SK-N-SH (cell line): ENCODE measurements at regions not wholly inside any gene's neighbourhood (a gene's known extent, or its start where the extent isn't known, plus 50 kb on each side); places are given as distances from the start of the nearest gene placed in this dataset.

Experiments
- CTCF ChIA-PET: fragments of 300-600, 350-600 bp; formaldehyde crosslinking; extraction: SDS; loops from one replicate; lab custom pipeline; 2021; lab: Yijun Ruan, JAX
- POLR2A ChIA-PET: fragments of 350-600 bp; sonication (Branson Sonifier 250); formaldehyde crosslinking; extraction: SDS; loops from one replicate; lab custom pipeline; 2020; ENCODE audit warnings: antibody characterized with exemption, inconsistent platforms; lab: Yijun Ruan, JAX
- DNase-seq: peaks from one replicate; pipeline ENCODE4 v3.0.0; 2012
- H2AFZ ChIP-seq: fragments of 200-600 bp; sonication (generic); 2 replicates; pipeline ENCODE4 v1.8.1; 2016; ENCODE audit warnings: antibody characterized with exemption, mild to moderate bottlenecking, low read depth
- H3F3A ChIP-seq: fragments of 200-600 bp; sonication (generic); replicated peaks from 2 replicates; pipeline ENCODE3; 2016; ENCODE audit warnings: antibody characterized with exemption, mild to moderate bottlenecking; ENCODE audit not compliant: insufficient read depth
- H3K27ac ChIP-seq, 2 experiments: fragments of 200-500 bp in 1 of 2; fragments of 200-600 bp in 1 of 2; sonication (Bioruptor generic) in 1 of 2; sonication (generic), shearing (Covaris generic) in 1 of 2; 2 replicates each; pipeline versions ENCODE4 v1.5.1 to v1.6.1; 2014 to 2016; ENCODE audit warnings: low read depth in 2 of 2, inconsistent platforms in 1 of 2, low read length in 1 of 2, mild to moderate bottlenecking in 1 of 2, mixed read lengths in 1 of 2
- H3K27me3 ChIP-seq: fragments of 200-600 bp; sonication (generic), shearing (Covaris generic); 2 replicates; pipeline ENCODE4 v1.6.1; 2016; ENCODE audit warnings: mixed run types; ENCODE audit not compliant: insufficient read depth
- H3K36me3 ChIP-seq, 2 experiments: fragments of 200-500 bp in 1 of 2; fragments of 200-600 bp in 1 of 2; sonication (Bioruptor generic) in 1 of 2; sonication (generic) in 1 of 2; replicated peaks in 1 of 2; 2 replicates each; pipeline versions ENCODE3 to v1.5.1; 2014 to 2016; ENCODE audit warnings: low read length in 1 of 2, mild to moderate bottlenecking in 1 of 2; ENCODE audit not compliant: insufficient read depth in 2 of 2, control insufficient read depth in 1 of 2
- H3K4me1 ChIP-seq, 2 experiments: fragments of 200-500 bp in 1 of 2; fragments of 200-600 bp in 1 of 2; sonication (Bioruptor generic) in 1 of 2; sonication (generic), shearing (Covaris generic) in 1 of 2; 2 replicates each; pipeline versions ENCODE4 v1.5.1 to v1.6.1; 2014 to 2016; ENCODE audit warnings: low read depth in 1 of 2, low read length in 1 of 2, mixed run types in 1 of 2; ENCODE audit not compliant: insufficient read depth in 2 of 2, control insufficient read depth in 1 of 2
- H3K4me2 ChIP-seq: fragments of 200-600 bp; sonication (generic), shearing (Covaris generic); 2 replicates; pipeline ENCODE4 v1.6.1; 2017; ENCODE audit warnings: mixed run types
- H3K4me3 ChIP-seq, 2 experiments: fragments of 200-500 bp in 1 of 2; fragments of 200-600 bp in 1 of 2; sonication (Bioruptor generic) in 1 of 2; sonication (generic), shearing (Covaris generic) in 1 of 2; 2 replicates each; pipeline versions ENCODE4 v1.5.1 to v1.8.1; 2014 to 2016; ENCODE audit warnings: low read depth in 2 of 2, inconsistent platforms in 1 of 2, low read length in 1 of 2, mild to moderate bottlenecking in 1 of 2, mixed read lengths in 1 of 2, moderate library complexity in 1 of 2
- H3K79me2 ChIP-seq: fragments of 200-600 bp; sonication (generic); 2 replicates; pipeline ENCODE4 v1.8.1; 2017; ENCODE audit warnings: mild to moderate bottlenecking; ENCODE audit not compliant: insufficient read depth
- H3K9ac ChIP-seq: fragments of 200-600 bp; sonication (generic); 2 replicates; pipeline ENCODE4 v1.6.1; 2017; ENCODE audit warnings: mixed run types
- H3K9me2 ChIP-seq: fragments of 200-600 bp; sonication (generic); 2 replicates; pipeline ENCODE4 v1.6.1; 2017; ENCODE audit warnings: mixed run types
- H3K9me3 ChIP-seq: fragments of 200-600 bp; sonication (generic); 2 replicates; pipeline ENCODE4 v1.6.1; 2017; ENCODE audit warnings: mixed run types, mild to moderate bottlenecking, moderate library complexity
- H4K20me1 ChIP-seq: fragments of 200-600 bp; sonication (generic); 2 replicates; pipeline ENCODE4 v1.6.1; 2017; ENCODE audit warnings: mild to moderate bottlenecking, mixed run types; ENCODE audit not compliant: insufficient read depth
- EZH2phosphoT487 ChIP-seq: fragments of 200-600 bp; sonication (generic); IDR thresholded peaks from 2 replicates; pipeline ENCODE4 v1.6.1; 2017; ENCODE audit warnings: low read depth, mixed run types, mild to moderate bottlenecking, antibody characterized with exemption, moderate library complexity, borderline replicate concordance
- MAX ChIP-seq: IDR thresholded peaks from 2 replicates; pipeline ENCODE4 v1.4.0; 2012; ENCODE audit warnings: low read depth
- MXI1 ChIP-seq: IDR thresholded peaks from 2 replicates; pipeline ENCODE4 v1.6.1; 2012; ENCODE audit warnings: mild to moderate bottlenecking, low read depth, low read length, improper control_type of control experiment
- PBX3 ChIP-seq: IDR thresholded peaks from 2 replicates; pipeline ENCODE4; 2012
- SMC3 ChIP-seq: IDR thresholded peaks from 2 replicates; pipeline ENCODE4 v1.6.1; 2012; ENCODE audit warnings: low read depth, low read length, improper control_type of control experiment
- TCF12 ChIP-seq: IDR thresholded peaks from 2 replicates; pipeline ENCODE4 v1.4.0; 2012
- TEAD4 ChIP-seq: IDR thresholded peaks from 2 replicates; pipeline ENCODE4 v1.4.0; 2012; ENCODE audit warnings: mild to moderate bottlenecking, borderline replicate concordance; ENCODE audit not compliant: insufficient read depth
- whole genome bisulfite sequencing: methylation state at CpG from one replicate; pipeline ENCODE4 v1.1.6; 2017; ENCODE audit warnings: low lambda C conversion rate; 5-methylcytosine and 5-hydroxymethylcytosine counted together
- TF ChIP-seq, protein P1 (sequence below): IDR thresholded peaks from 2 replicates; pipeline ENCODE4 v1.4.0; 2012; ENCODE audit warnings: low read depth, borderline replicate concordance
- TF ChIP-seq, protein P2 (sequence below): IDR thresholded peaks from 2 replicates; pipeline ENCODE4 v1.4.0; 2012; ENCODE audit warnings: low read depth, borderline replicate concordance
- TF ChIP-seq, protein P3 (sequence below): fragments of 200-600 bp; sonication (generic); IDR thresholded peaks from 2 replicates; pipeline ENCODE4 v1.6.1; 2017; ENCODE audit warnings: antibody characterized with exemption, mild to moderate bottlenecking, moderate library complexity
- TF ChIP-seq, protein P4 (sequence below): IDR thresholded peaks from 2 replicates; pipeline ENCODE4 v1.6.1; 2012; ENCODE audit warnings: mild to moderate bottlenecking, low read depth, low read length, moderate library complexity

GRCh38 chr15:59862191-59863155, 141.6 kb upstream of the FOXB1 start:
- DNase-seq, result no peak

GRCh38 chr15:59847968-59848367, 156.1 kb upstream of the FOXB1 start:
- DNase-seq, result no peak
- H3K9ac ChIP-seq, result no peak overlapping the region
- H3K9me3 ChIP-seq, result no peaks in the 10 kb centered on the region
- no peak overlapping the region for H3K4me3 ChIP-seq
- no peaks in the 10 kb centered on the region for H3K36me3 ChIP-seq
- peaks cover 4% of the 10 kb centered on the region; the same call in 1 of the 2 replicates for H3K27me3 ChIP-seq
- H2AFZ ChIP-seq, result no peak overlapping the region
- no peaks in the 10 kb centered on the region for H3K79me2 ChIP-seq
- POLR2A ChIA-PET, result no interaction called here
- no peak overlapping the region for H3K4me2 ChIP-seq
- H3K4me1 ChIP-seq, result no peaks in the 10 kb centered on the region
- WGBS, result 33% methylated on average over 3 of the region's 3 CpGs
- no peak overlapping the region for H3K27ac ChIP-seq
- CTCF ChIA-PET, result interaction anchor here (1.3 kb wide), 1 partner anchor 14 kb away, joined by 4 read pairs; no protein-coding TSS in a partner anchor
- H4K20me1 ChIP-seq, result no peaks in the 10 kb centered on the region
- H3K9me2 ChIP-seq, result no peaks in the 10 kb centered on the region
- H3F3A ChIP-seq, result no peaks in the 10 kb centered on the region
- no peak for TF ChIP-seq MAX
- TF ChIP-seq MXI1, result no peak
- TF ChIP-seq TCF12, result no peak
- TF ChIP-seq, protein P1, sequence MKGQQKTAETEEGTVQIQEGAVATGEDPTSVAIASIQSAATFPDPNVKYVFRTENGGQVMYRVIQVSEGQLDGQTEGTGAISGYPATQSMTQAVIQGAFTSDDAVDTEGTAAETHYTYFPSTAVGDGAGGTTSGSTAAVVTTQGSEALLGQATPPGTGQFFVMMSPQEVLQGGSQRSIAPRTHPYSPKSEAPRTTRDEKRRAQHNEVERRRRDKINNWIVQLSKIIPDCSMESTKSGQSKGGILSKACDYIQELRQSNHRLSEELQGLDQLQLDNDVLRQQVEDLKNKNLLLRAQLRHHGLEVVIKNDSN, result no peak
- no peak for TF ChIP-seq EZH2phosphoT487
- TF ChIP-seq, protein P2, sequence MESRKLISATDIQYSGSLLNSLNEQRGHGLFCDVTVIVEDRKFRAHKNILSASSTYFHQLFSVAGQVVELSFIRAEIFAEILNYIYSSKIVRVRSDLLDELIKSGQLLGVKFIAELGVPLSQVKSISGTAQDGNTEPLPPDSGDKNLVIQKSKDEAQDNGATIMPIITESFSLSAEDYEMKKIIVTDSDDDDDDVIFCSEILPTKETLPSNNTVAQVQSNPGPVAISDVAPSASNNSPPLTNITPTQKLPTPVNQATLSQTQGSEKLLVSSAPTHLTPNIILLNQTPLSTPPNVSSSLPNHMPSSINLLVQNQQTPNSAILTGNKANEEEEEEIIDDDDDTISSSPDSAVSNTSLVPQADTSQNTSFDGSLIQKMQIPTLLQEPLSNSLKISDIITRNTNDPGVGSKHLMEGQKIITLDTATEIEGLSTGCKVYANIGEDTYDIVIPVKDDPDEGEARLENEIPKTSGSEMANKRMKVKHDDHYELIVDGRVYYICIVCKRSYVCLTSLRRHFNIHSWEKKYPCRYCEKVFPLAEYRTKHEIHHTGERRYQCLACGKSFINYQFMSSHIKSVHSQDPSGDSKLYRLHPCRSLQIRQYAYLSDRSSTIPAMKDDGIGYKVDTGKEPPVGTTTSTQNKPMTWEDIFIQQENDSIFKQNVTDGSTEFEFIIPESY, result no peak
- TF ChIP-seq, protein P3, sequence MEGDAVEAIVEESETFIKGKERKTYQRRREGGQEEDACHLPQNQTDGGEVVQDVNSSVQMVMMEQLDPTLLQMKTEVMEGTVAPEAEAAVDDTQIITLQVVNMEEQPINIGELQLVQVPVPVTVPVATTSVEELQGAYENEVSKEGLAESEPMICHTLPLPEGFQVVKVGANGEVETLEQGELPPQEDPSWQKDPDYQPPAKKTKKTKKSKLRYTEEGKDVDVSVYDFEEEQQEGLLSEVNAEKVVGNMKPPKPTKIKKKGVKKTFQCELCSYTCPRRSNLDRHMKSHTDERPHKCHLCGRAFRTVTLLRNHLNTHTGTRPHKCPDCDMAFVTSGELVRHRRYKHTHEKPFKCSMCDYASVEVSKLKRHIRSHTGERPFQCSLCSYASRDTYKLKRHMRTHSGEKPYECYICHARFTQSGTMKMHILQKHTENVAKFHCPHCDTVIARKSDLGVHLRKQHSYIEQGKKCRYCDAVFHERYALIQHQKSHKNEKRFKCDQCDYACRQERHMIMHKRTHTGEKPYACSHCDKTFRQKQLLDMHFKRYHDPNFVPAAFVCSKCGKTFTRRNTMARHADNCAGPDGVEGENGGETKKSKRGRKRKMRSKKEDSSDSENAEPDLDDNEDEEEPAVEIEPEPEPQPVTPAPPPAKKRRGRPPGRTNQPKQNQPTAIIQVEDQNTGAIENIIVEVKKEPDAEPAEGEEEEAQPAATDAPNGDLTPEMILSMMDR, result no peak
- TF ChIP-seq, protein P4, sequence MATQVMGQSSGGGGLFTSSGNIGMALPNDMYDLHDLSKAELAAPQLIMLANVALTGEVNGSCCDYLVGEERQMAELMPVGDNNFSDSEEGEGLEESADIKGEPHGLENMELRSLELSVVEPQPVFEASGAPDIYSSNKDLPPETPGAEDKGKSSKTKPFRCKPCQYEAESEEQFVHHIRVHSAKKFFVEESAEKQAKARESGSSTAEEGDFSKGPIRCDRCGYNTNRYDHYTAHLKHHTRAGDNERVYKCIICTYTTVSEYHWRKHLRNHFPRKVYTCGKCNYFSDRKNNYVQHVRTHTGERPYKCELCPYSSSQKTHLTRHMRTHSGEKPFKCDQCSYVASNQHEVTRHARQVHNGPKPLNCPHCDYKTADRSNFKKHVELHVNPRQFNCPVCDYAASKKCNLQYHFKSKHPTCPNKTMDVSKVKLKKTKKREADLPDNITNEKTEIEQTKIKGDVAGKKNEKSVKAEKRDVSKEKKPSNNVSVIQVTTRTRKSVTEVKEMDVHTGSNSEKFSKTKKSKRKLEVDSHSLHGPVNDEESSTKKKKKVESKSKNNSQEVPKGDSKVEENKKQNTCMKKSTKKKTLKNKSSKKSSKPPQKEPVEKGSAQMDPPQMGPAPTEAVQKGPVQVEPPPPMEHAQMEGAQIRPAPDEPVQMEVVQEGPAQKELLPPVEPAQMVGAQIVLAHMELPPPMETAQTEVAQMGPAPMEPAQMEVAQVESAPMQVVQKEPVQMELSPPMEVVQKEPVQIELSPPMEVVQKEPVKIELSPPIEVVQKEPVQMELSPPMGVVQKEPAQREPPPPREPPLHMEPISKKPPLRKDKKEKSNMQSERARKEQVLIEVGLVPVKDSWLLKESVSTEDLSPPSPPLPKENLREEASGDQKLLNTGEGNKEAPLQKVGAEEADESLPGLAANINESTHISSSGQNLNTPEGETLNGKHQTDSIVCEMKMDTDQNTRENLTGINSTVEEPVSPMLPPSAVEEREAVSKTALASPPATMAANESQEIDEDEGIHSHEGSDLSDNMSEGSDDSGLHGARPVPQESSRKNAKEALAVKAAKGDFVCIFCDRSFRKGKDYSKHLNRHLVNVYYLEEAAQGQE, result no peak
- TF ChIP-seq SMC3, result no peak
- TF ChIP-seq PBX3, result no peak
- TF ChIP-seq, all 33 proteins: peak for 0

More at GRCh38 chr15:59862191-59863155, 141.6 kb upstream of the FOXB1 start:
- no peak overlapping the region for H3K9ac ChIP-seq
- H3K9me2 ChIP-seq, result no peaks in the 10 kb centered on the region
- ChIA-PET POLR2A (no interaction called here), CTCF (interaction anchor here (1.2 kb wide), 1 partner anchor 14 kb away, joined by 4 read pairs; no protein-coding TSS in a partner anchor)
- WGBS, result 8% methylated on average over 9 of the region's 9 CpGs
- H3K79me2 ChIP-seq, result no peaks in the 10 kb centered on the region
- H3F3A ChIP-seq, result no peaks in the 10 kb centered on the region
- H3K27ac ChIP-seq, result no peak overlapping the region
- no peak overlapping the region for H2AFZ ChIP-seq
- no peaks in the 10 kb centered on the region for H4K20me1 ChIP-seq
- no peaks in the 10 kb centered on the region; the same call in 1 of the 2 replicates for H3K27me3 ChIP-seq
- TF ChIP-seq TEAD4, result no peak
- no peaks in the 10 kb centered on the region for H3K36me3 ChIP-seq
- H3K4me1 ChIP-seq, result peaks cover 0 to 6% of the 10 kb centered on the region in 2 experiments; a peak in 2 of 4 replicates
- no peaks in the 10 kb centered on the region for H3K9me3 ChIP-seq
- no peak overlapping the region for H3K4me3 ChIP-seq
- H3K4me2 ChIP-seq, result no peak overlapping the region
